Ishikawa (cell line): ENCODE measurements at regions not wholly inside any gene's neighbourhood (a gene's known extent, or its start where the extent isn't known, plus 50 kb on each side); places are given as distances from the start of the nearest gene placed in this dataset.

ENCODE experiments used
- CEBPB ChIP-seq: IDR thresholded peaks from 2 replicates; pipeline ENCODE4 v1.6.1; 2012
- CREB1 ChIP-seq: IDR thresholded peaks from 2 replicates; pipeline ENCODE4 v1.6.1; 2012; ENCODE audit warnings: low read depth
- EP300 ChIP-seq: IDR thresholded peaks from 2 replicates; pipeline ENCODE4 v1.6.1; 2012; ENCODE audit warnings: borderline replicate concordance
- RAD21 ChIP-seq: IDR thresholded peaks from 2 replicates; pipeline ENCODE4 v1.6.1; 2012; ENCODE audit warnings: low read depth
- TAF1 ChIP-seq: IDR thresholded peaks from 2 replicates; pipeline ENCODE4 v1.6.1; 2012; ENCODE audit warnings: low read depth, mild to moderate bottlenecking
- TEAD4 ChIP-seq: IDR thresholded peaks from 2 replicates; pipeline ENCODE4 v1.6.1; 2012
- YY1 ChIP-seq: IDR thresholded peaks from 2 replicates; pipeline ENCODE4 v1.6.1; 2012; ENCODE audit warnings: low read depth
- TF ChIP-seq, protein P1 (sequence below): IDR thresholded peaks from 2 replicates; pipeline ENCODE4 v1.6.1; 2012; ENCODE audit warnings: low read depth, mild to moderate bottlenecking
- TF ChIP-seq, protein P2 (sequence below): IDR thresholded peaks from 2 replicates; pipeline ENCODE4 v1.6.1; 2012

DNA sequence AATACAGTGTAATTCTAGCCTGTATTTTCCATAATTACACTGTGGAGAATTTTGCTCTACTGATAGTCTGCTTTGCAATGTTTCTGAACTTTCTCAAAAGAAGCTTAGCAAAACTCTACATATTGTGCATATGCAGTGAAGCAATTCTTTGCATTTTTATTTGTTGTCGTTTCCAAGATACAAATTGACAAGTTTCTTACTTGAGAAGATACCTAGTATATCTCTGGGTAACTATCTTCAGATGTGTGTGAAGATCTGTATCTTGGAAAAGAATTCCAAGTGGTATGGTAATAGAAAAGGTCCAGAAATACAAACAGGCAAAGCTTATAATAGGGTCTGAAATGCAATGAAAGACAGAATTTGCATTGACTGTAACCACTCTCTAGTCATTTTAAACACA, 1119.8 kb upstream of the INTU start:
- TF ChIP-seq CEBPB (no peak), RAD21 (no peak), EP300 (no peak), YY1 (no peak), CREB1 (no peak), TAF1 (no peak), TEAD4 (no peak)
- TF ChIP-seq, protein P1, sequence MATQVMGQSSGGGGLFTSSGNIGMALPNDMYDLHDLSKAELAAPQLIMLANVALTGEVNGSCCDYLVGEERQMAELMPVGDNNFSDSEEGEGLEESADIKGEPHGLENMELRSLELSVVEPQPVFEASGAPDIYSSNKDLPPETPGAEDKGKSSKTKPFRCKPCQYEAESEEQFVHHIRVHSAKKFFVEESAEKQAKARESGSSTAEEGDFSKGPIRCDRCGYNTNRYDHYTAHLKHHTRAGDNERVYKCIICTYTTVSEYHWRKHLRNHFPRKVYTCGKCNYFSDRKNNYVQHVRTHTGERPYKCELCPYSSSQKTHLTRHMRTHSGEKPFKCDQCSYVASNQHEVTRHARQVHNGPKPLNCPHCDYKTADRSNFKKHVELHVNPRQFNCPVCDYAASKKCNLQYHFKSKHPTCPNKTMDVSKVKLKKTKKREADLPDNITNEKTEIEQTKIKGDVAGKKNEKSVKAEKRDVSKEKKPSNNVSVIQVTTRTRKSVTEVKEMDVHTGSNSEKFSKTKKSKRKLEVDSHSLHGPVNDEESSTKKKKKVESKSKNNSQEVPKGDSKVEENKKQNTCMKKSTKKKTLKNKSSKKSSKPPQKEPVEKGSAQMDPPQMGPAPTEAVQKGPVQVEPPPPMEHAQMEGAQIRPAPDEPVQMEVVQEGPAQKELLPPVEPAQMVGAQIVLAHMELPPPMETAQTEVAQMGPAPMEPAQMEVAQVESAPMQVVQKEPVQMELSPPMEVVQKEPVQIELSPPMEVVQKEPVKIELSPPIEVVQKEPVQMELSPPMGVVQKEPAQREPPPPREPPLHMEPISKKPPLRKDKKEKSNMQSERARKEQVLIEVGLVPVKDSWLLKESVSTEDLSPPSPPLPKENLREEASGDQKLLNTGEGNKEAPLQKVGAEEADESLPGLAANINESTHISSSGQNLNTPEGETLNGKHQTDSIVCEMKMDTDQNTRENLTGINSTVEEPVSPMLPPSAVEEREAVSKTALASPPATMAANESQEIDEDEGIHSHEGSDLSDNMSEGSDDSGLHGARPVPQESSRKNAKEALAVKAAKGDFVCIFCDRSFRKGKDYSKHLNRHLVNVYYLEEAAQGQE = no peak
- TF ChIP-seq, protein P2, sequence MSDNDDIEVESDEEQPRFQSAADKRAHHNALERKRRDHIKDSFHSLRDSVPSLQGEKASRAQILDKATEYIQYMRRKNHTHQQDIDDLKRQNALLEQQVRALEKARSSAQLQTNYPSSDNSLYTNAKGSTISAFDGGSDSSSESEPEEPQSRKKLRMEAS = no peak
